ENCODE measurements at regions not wholly inside any gene's neighbourhood (a gene's known extent, or its start where the extent isn't known, plus 50 kb on each side); places are given as distances from the start of the nearest gene placed in this dataset.

GRCh38 chr5:30325795-30326194 is 867.7 kb upstream of the CDH6 start:
- no peak for ATAC-seq (ENCODE audit: poor library complexity)
- H3K27ac ChIP-seq (ENCODE audit: low read depth in 1 of 2, low read length in 2 of 2): no peak overlapping the region
- H3K9me3 Mint-ChIP-seq: peaks cover 6% of the 10 kb centered on the region
- H3K27me3 ChIP-seq (ENCODE audit: control insufficient read depth in 1 of 2, insufficient read depth in 2 of 2, low read length in 2 of 2): no peaks in the 10 kb centered on the region
- no peak overlapping the region for H3K27ac Mint-ChIP-seq
- intact Hi-C loops (cut with DNase I, micrococcal nuclease): no loop called here
- no peak overlapping the region for H3K4me3 ChIP-seq (ENCODE audit: low read length)
- H3K4me3 Mint-ChIP-seq: no peak overlapping the region
- no peaks in the 10 kb centered on the region for H3K27me3 Mint-ChIP-seq
- H3K36me3 ChIP-seq (ENCODE audit: insufficient read depth, low read length): no peaks in the 10 kb centered on the region
- no peaks in the 10 kb centered on the region for H3K4me1 ChIP-seq (ENCODE audit: insufficient read depth, low read length)
- no peak for DNase-seq
- no peak for TF ChIP-seq CTCF (IDR thresholded peaks at IDR 0.05)
- ChIA-PET CTCF (no interaction called here), POLR2A (no interaction called here)
- H3K9me3 ChIP-seq (ENCODE audit: control insufficient read depth in 1 of 2, insufficient read depth in 1 of 2, low read length in 2 of 2): no peaks in the 10 kb centered on the region
- H3K36me3 Mint-ChIP-seq (ENCODE audit: low read depth): no peaks in the 10 kb centered on the region
- H3K4me1 Mint-ChIP-seq (ENCODE audit: low read depth): no peaks in the 10 kb centered on the region

- Histone ChIP-seq H3K4me1 (ENCODE audit: insufficient read depth, low read length) (no peaks in the 10 kb centered on the region), H3K27ac (ENCODE audit: low read depth in 1 of 2, low read length in 2 of 2) (no peak overlapping the region), H3K4me3 (ENCODE audit: low read length) (no peak overlapping the region), H3K9me3 (ENCODE audit: control insufficient read depth in 1 of 2, insufficient read depth in 1 of 2, low read length in 2 of 2) (no peaks in the 10 kb centered on the region), H3K36me3 (ENCODE audit: insufficient read depth, low read length) (no peaks in the 10 kb centered on the region), H3K27me3 (ENCODE audit: control insufficient read depth in 1 of 2, insufficient read depth in 2 of 2, low read length in 2 of 2) (no peaks in the 10 kb centered on the region)
- Mint-ChIP-seq H3K4me1 (ENCODE audit: low read depth) (no peaks in the 10 kb centered on the region), H3K4me3 (no peak overlapping the region), H3K9me3 (peaks cover 10% of the 10 kb centered on the region), H3K36me3 (ENCODE audit: low read depth) (no peaks in the 10 kb centered on the region), H3K27ac (no peak overlapping the region), H3K27me3 (no peaks in the 10 kb centered on the region)
- no peak for DNase-seq
- ATAC-seq (ENCODE audit: poor library complexity): no peak
- intact Hi-C loops (cut with DNase I, micrococcal nuclease): no loop called here
- no peak for TF ChIP-seq CTCF (IDR thresholded peaks at IDR 0.05)
- CTCF ChIA-PET: no interaction called here
- POLR2A ChIA-PET: no interaction called here
These were observed 869.4 kb upstream of the CDH6 start for GRCh38 chr5:30324083-30324482.

- H3K4me1 ChIP-seq (ENCODE audit: insufficient read depth, low read length): no peaks in the 10 kb centered on the region
- peaks cover 5 to 11% of the 10 kb centered on the region in 2 experiments for H3K9me3 ChIP-seq (ENCODE audit: control insufficient read depth in 1 of 2, insufficient read depth in 1 of 2, low read length in 2 of 2)
- Mint-ChIP-seq H3K27me3 (no peaks in the 10 kb centered on the region), H3K4me3 (no peak overlapping the region), H3K4me1 (ENCODE audit: low read depth) (no peaks in the 10 kb centered on the region), H3K9me3 (peaks cover 4% of the 10 kb centered on the region), H3K27ac (no peak overlapping the region), H3K36me3 (ENCODE audit: low read depth) (no peaks in the 10 kb centered on the region)
- no peak overlapping the region for H3K27ac ChIP-seq (ENCODE audit: low read depth in 1 of 2, low read length in 2 of 2)
- DNase-seq (no peak), ATAC-seq (ENCODE audit: poor library complexity) (no peak)
- TF ChIP-seq CTCF (IDR thresholded peaks at IDR 0.05): no peak
- ChIA-PET CTCF (no interaction called here), POLR2A (no interaction called here)
- H3K4me3 ChIP-seq (ENCODE audit: low read length): no peak overlapping the region
- H3K27me3 ChIP-seq (ENCODE audit: control insufficient read depth in 1 of 2, insufficient read depth in 2 of 2, low read length in 2 of 2): no peaks in the 10 kb centered on the region
- H3K36me3 ChIP-seq (ENCODE audit: insufficient read depth, low read length): no peaks in the 10 kb centered on the region
- intact Hi-C loops (cut with DNase I, micrococcal nuclease): no loop called here
These were observed 905.6 kb upstream of the CDH6 start for GRCh38 chr5:30287890-30288289.

All from CD4-positive, alpha-beta T cell (primary cell).